ENCODE measurements at regions not wholly inside any gene's neighbourhood (a gene's known extent, or its start where the extent isn't known, plus 50 kb on each side); places are given as distances from the start of the nearest gene placed in this dataset.

- no peaks in the 10 kb centered on the region for H3K36me3 ChIP-seq
- DNase-seq (no peak), ATAC-seq (no peak)
- no peak overlapping the region for H3K4me3 ChIP-seq
- H3K27ac ChIP-seq: no peak overlapping the region
- peaks cover 0 to 16% (median 0%) of the 10 kb centered on the region in 12 donors for H3K9me3 ChIP-seq
- H3K4me1 ChIP-seq: no peaks in the 10 kb centered on the region
- H3K27me3 ChIP-seq: peaks cover 0 to 11% (median 2%) of the 10 kb centered on the region in 9 donors
- TF ChIP-seq CTCF (IDR thresholded peaks at IDR 0.05) (no peak), POLR2A (IDR thresholded peaks at IDR 0.05) (no peak)
- intact Hi-C loops (cut with DNase I): loop anchor here in 1 of 10 donors (10.0 kb wide), 1 partner anchor 346 kb away; no protein-coding TSS in a partner anchor
Observed at GRCh38 chr17:72199256-72199655, 78.4 kb downstream of the SOX9 start.

DNA sequence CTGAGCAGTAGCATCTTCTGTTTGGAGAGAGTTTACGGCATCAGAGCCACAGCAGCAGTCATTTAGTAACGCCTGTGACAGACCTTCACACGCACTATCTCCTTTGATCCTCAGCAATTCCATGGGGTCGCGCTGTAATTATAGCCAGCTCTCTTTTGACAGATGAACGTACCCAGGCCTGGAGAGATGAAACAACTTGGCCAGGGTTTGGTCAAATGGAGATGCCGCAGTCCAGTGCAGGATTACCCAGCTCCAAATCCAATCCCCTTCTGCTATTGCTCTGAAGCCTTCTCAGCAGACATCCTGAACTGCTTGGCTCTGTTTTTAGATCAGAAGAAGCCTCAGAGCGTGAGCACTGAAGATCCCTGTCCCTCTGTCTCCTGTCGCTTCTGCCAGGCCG is 83.9 kb downstream of the SOX9 start:
- Histone ChIP-seq H3K36me3 (no peaks in the 10 kb centered on the region), H3K4me3 (no peak overlapping the region), H3K27me3 (peaks cover 0 to 28% (median 7%) of the 10 kb centered on the region in 9 donors), H3K9me3 (peaks cover 0 to 4% (median 0%) of the 10 kb centered on the region in 12 donors), H3K4me1 (peaks cover 0 to 6% (median 0%) of the 10 kb centered on the region in 12 donors), H3K27ac (no peak overlapping the region)
- 47 to 60% (median 57%) methylated on average over 9 to 10 of the region's 10 CpGs for WGBS, 4 donors
- intact Hi-C loops (cut with DNase I): no loop called here
- DNase-seq (no peak), ATAC-seq (no peak)
- no peak for TF ChIP-seq CTCF (IDR thresholded peaks at IDR 0.05)
- TF ChIP-seq POLR2A (IDR thresholded peaks at IDR 0.05): no peak

DNA sequence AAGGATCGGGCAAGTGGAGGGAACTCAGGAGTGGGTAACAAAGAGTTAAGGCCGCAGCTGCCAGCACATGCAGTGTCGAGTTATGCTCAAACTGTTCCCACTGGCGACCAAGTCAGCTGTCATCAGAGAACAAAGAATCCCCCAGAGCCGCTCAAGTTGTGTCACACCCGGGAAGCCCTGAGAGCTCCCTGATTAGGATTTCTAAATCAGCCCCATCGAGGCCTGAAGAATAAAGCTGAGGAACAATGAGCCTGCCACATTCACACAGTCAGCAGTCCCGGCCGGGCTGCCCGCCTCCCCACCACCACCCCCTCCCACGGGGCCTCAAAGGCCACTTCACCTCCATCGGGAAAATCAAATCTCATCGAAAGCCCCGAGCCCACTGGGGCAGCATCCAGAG is 84.5 kb downstream of the SOX9 start:
- no peak overlapping the region for H3K27ac ChIP-seq
- H3K27me3 ChIP-seq: peaks cover 0 to 28% (median 7%) of the 10 kb centered on the region in 9 donors
- WGBS, 4 donors: 3 to 16% (median 6%) methylated on average over 8 to 14 of the region's 14 CpGs
- DNase-seq: no peak
- H3K4me1 ChIP-seq: peaks cover 0 to 6% (median 0%) of the 10 kb centered on the region in 12 donors
- intact Hi-C loops (cut with DNase I): no loop called here
- peak in 1 of 4 donors; percentile 48 for ATAC-seq
- TF ChIP-seq CTCF (IDR thresholded peaks at IDR 0.05) (no peak), POLR2A (IDR thresholded peaks at IDR 0.05) (no peak)
- H3K4me3 ChIP-seq: no peak overlapping the region
- H3K9me3 ChIP-seq: no peaks in the 10 kb centered on the region
- H3K36me3 ChIP-seq: no peaks in the 10 kb centered on the region

DNA sequence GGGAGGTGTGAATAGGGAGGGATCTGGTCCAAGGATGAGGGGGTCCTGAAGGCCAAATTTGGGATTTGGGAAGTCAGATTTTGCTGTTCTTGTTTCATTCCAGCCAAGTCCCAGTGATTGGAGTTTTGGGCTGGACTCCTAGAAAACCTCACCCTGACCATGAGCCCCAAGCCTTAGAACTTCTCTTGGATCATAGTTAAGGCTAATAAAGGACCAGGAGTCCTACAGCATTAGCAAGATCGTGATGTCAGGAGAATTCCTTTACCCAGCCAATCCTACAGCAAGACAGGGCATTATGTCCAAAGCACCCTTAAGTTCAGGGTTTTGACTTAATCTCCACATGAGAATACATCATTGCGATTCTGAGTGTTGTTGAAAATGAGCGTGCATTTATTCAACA is 85.0 kb downstream of the SOX9 start:
- Histone ChIP-seq H3K4me3 (no peak overlapping the region), H3K27ac (no peak overlapping the region), H3K9me3 (no peaks in the 10 kb centered on the region), H3K36me3 (no peaks in the 10 kb centered on the region), H3K4me1 (peaks cover 0 to 6% (median 0%) of the 10 kb centered on the region in 12 donors), H3K27me3 (peaks cover 0 to 28% (median 7%) of the 10 kb centered on the region in 9 donors)
- intact Hi-C loops (cut with DNase I): no loop called here
- no peak for TF ChIP-seq CTCF (IDR thresholded peaks at IDR 0.05)
- no peak for TF ChIP-seq POLR2A (IDR thresholded peaks at IDR 0.05)
- no peak for ATAC-seq
- WGBS, 4 donors: 70 to 80% (median 71%) methylated on average over 3 of the region's 3 CpGs
- no peak for DNase-seq

Data from heart left ventricle (tissue), 16 donors.